ENCODE measurements at regions not wholly inside any gene's neighbourhood (a gene's known extent, or its start where the extent isn't known, plus 50 kb on each side); places are given as distances from the start of the nearest gene placed in this dataset.

DNA sequence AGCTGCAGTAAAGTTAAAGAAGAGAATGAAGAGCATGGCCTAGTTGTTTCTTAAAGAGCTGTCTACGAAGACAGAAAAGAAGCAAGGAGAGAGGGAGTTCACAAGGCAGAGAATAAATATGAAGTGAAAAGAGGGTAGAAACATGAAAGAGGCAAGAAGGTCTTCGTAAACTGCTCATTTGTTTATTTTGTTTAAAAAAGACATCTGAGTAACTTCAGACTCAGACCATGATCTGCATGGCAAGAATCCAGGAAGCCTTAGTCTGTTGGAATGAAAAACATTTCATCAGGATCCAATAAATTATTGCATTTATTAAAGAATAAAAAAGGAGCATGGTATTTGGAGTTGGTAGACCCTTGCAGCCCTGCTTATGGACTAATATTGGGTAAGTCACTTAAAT is 151.1 kb downstream of the SEM1 start:
- TF ChIP-seq, protein P1, sequence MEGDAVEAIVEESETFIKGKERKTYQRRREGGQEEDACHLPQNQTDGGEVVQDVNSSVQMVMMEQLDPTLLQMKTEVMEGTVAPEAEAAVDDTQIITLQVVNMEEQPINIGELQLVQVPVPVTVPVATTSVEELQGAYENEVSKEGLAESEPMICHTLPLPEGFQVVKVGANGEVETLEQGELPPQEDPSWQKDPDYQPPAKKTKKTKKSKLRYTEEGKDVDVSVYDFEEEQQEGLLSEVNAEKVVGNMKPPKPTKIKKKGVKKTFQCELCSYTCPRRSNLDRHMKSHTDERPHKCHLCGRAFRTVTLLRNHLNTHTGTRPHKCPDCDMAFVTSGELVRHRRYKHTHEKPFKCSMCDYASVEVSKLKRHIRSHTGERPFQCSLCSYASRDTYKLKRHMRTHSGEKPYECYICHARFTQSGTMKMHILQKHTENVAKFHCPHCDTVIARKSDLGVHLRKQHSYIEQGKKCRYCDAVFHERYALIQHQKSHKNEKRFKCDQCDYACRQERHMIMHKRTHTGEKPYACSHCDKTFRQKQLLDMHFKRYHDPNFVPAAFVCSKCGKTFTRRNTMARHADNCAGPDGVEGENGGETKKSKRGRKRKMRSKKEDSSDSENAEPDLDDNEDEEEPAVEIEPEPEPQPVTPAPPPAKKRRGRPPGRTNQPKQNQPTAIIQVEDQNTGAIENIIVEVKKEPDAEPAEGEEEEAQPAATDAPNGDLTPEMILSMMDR (IDR thresholded peaks at IDR 0.05), result no peak
- TF ChIP-seq EZH2phosphoT487 (IDR thresholded peaks at IDR 0.05), result no peak

Data from neural progenitor cell (in vitro differentiated cells).